Coronary artery (tissue), 2 donors: ENCODE measurements at regions not wholly inside any gene's neighbourhood (a gene's known extent, or its start where the extent isn't known, plus 50 kb on each side); places are given as distances from the start of the nearest gene placed in this dataset.

Source experiments
- DNase-seq: peaks from one replicate; pipeline ENCODE4 v3.0.0-alpha.2; 2017; ENCODE audit warnings: low spot score
- H3K27ac ChIP-seq, 2 donors: fragments of 200-600 bp; sonication (generic); one replicate each; pipeline ENCODE4 v1.5.1; 2016 to 2019
- H3K4me3 ChIP-seq: fragments of 200-600 bp; sonication (generic); 2 replicates; pipeline ENCODE4 v1.5.1; 2016; ENCODE audit warnings: mild to moderate bottlenecking, moderate library complexity
- CTCF ChIP-seq: fragments of 200-600 bp; sonication (generic); IDR thresholded peaks from one replicate; pipeline ENCODE4 v1.5.1; 2019; ENCODE audit warnings: antibody characterized with exemption

DNA sequence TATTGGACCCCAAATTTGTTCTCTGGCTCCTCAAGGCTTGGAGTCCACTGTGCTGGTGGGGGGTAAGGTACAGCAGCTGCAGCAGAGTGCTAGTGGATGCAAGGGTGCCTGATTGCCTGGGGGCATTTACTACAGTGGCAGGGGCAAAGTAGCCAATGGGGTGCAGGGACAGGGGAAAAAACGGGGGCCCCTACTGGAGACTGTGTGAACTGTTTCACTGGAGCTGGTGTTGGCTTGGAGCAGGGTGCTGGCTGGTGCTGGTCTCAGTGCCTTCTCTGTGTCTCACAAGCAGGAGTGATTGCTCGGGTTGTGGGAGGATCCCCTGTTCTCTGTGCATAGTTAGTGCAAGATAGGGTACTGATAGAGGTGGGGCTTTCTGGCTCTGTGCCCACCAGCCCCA, 935.9 kb downstream of the JRKL start:
- Histone ChIP-seq H3K4me3 (no peak overlapping the region), H3K27ac (no peak overlapping the region)
- DNase-seq = no peak
- no peak for TF ChIP-seq CTCF

GRCh38 chr11:97332271-97332670, 942.5 kb downstream of the JRKL start:
- Histone ChIP-seq H3K27ac (no peak overlapping the region), H3K4me3 (no peak overlapping the region)
- TF ChIP-seq CTCF = no peak
- no peak for DNase-seq

GRCh38 chr11:97336064-97336463, 946.3 kb downstream of the JRKL start:
- H3K4me3 ChIP-seq = no peak overlapping the region
- no peak for DNase-seq
- no peak for TF ChIP-seq CTCF
- H3K27ac ChIP-seq = no peak overlapping the region

GRCh38 chr11:97345032-97345431, 955.2 kb downstream of the JRKL start:
- no peak overlapping the region for H3K4me3 ChIP-seq
- no peak for TF ChIP-seq CTCF
- DNase-seq = no peak

GRCh38 chr11:97349201-97349600, 959.4 kb downstream of the JRKL start:
- DNase-seq = no peak
- Histone ChIP-seq H3K27ac (no peak overlapping the region), H3K4me3 (no peak overlapping the region)
- no peak for TF ChIP-seq CTCF

More at GRCh38 chr11:97345032-97345431, 955.2 kb downstream of the JRKL start:
- H3K27ac ChIP-seq = no peak overlapping the region

DNA sequence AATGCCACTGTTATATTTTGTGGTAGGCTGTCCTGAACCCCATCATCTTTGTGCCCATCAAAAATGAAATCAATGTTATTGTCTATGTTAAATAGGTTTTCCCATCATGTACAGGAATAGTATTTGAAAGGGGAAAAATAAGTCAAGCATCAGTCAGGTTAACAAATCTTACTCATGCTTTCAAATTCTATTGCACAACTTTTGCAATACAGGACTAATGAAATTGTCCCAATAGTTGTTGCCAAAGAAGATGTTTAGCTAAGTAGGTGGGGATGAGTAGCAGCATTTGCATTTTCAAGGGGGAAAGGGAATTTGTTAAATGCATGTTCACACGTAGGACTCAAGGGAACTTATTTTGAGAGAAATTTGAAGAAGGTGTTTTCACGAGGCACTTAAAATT, 962.1 kb downstream of the JRKL start:
- no peak overlapping the region for H3K27ac ChIP-seq
- H3K4me3 ChIP-seq = no peak overlapping the region
- no peak for DNase-seq
- TF ChIP-seq CTCF = no peak

DNA sequence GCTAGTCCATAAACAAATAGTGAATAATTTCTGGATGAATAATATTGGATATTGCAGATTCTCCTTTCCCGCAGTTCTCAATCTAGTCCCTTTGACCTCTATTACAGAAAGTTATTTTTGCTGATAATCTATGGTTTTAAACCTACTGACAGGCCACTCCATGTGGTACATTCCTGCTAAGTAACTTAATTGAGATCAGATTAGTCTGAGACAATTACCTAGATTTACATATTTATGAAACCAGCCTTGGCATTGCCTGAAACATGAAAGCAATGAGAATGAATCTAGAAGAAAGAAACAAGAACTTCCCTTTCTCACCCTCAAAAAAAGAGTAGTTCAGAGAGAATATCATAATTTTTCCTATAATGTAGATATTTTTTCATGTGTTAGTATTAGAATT, 964.2 kb downstream of the JRKL start:
- TF ChIP-seq CTCF = no peak
- H3K4me3 ChIP-seq = no peak overlapping the region
- H3K27ac ChIP-seq = no peak overlapping the region
- no peak for DNase-seq
